ENCODE measurements at regions not wholly inside any gene's neighbourhood (a gene's known extent, or its start where the extent isn't known, plus 50 kb on each side); places are given as distances from the start of the nearest gene placed in this dataset.

GRCh38 chr12:63319386-63319785 lies 168.4 kb upstream of the AVPR1A start:
- no peak for TF ChIP-seq POLR2A (IDR thresholded peaks at IDR 0.05; ENCODE audit: low read depth, low read length)
- TF ChIP-seq, protein P1, sequence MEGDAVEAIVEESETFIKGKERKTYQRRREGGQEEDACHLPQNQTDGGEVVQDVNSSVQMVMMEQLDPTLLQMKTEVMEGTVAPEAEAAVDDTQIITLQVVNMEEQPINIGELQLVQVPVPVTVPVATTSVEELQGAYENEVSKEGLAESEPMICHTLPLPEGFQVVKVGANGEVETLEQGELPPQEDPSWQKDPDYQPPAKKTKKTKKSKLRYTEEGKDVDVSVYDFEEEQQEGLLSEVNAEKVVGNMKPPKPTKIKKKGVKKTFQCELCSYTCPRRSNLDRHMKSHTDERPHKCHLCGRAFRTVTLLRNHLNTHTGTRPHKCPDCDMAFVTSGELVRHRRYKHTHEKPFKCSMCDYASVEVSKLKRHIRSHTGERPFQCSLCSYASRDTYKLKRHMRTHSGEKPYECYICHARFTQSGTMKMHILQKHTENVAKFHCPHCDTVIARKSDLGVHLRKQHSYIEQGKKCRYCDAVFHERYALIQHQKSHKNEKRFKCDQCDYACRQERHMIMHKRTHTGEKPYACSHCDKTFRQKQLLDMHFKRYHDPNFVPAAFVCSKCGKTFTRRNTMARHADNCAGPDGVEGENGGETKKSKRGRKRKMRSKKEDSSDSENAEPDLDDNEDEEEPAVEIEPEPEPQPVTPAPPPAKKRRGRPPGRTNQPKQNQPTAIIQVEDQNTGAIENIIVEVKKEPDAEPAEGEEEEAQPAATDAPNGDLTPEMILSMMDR (IDR thresholded peaks at IDR 0.05; ENCODE audit: extremely low read depth in 1 of 2, insufficient read depth in 1 of 2, low read depth in 1 of 2, low read length in 2 of 2): no peak
- TF ChIP-seq EZH2 (IDR thresholded peaks at IDR 0.05; ENCODE audit: borderline replicate concordance, low read depth, low read length, severe bottlenecking): no peak
- no peak for TF ChIP-seq MYC (IDR thresholded peaks at IDR 0.05; ENCODE audit: low read depth, low read length)
- no peak for TF ChIP-seq POLR2AphosphoS5 (IDR thresholded peaks at IDR 0.05; ENCODE audit: insufficient read depth, low read depth, low read length)
- no peak for TF ChIP-seq GATA2 (IDR thresholded peaks at IDR 0.05; ENCODE audit: insufficient read depth, insufficient read length, low read depth, low read length)

All from endothelial cell of umbilical vein (primary cell).